ENCODE measurements at regions not wholly inside any gene's neighbourhood (a gene's known extent, or its start where the extent isn't known, plus 50 kb on each side); places are given as distances from the start of the nearest gene placed in this dataset.

DNA sequence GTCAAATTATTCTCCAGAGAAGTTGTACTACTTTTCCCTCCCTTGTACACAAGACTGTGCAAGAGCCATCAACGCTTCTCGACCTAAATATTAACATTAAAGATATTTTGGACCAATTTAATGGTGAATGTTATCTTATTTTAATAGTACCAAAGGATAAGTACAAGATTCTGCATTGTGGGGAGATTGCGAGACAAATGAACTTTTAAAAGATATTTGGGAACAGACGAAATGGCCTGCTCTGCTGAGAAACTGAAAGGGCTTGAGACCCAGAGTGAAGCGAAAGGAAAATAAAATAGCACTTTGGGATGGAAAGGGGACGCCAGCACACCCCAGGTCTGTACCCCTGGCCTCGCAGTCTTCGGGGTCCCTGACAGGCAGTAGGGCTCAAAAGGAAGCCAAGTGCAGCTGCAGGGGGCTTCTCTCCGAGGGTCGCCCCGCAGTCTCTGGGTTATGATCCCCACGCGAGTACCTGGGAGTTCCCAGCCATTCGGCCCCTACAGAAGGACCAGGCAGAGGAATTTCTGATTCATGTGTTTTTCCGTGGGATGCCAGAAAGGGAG lies 97.6 kb upstream of the VGLL3 start:
- H3K4me3 ChIP-seq (ENCODE audit: low read depth, low read length), result no peak overlapping the region

DNA sequence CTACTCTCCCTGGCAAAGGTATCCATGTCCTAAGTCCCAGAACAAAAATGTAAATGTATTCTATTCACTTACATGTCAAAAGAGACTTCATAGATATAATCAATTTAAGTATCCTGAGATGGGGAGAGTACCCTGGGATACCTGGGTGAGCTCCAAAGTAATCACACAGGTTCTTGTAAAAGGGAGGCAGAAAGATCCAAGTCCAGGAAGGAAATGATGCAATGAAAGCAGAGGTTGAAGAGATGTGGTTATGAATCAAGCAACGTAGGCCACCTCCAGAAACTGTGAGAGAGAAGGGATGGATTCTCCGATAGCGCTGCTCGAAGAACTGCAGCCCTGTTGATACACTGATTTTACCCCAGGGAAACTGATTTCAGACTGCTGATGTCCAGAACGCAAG lies 93.9 kb upstream of the VGLL3 start:
- no peak overlapping the region for H3K4me3 ChIP-seq (ENCODE audit: low read depth, low read length)
- peak; percentile 58 for DNase-seq (ENCODE audit: low read depth)
- TF ChIP-seq, protein P1, sequence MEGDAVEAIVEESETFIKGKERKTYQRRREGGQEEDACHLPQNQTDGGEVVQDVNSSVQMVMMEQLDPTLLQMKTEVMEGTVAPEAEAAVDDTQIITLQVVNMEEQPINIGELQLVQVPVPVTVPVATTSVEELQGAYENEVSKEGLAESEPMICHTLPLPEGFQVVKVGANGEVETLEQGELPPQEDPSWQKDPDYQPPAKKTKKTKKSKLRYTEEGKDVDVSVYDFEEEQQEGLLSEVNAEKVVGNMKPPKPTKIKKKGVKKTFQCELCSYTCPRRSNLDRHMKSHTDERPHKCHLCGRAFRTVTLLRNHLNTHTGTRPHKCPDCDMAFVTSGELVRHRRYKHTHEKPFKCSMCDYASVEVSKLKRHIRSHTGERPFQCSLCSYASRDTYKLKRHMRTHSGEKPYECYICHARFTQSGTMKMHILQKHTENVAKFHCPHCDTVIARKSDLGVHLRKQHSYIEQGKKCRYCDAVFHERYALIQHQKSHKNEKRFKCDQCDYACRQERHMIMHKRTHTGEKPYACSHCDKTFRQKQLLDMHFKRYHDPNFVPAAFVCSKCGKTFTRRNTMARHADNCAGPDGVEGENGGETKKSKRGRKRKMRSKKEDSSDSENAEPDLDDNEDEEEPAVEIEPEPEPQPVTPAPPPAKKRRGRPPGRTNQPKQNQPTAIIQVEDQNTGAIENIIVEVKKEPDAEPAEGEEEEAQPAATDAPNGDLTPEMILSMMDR (IDR thresholded peaks at IDR 0.05; ENCODE audit: control insufficient read depth, extremely low read depth, insufficient read depth), result no peak

More for the DNA sequence above, 97.6 kb upstream of the VGLL3 start:
- DNase-seq (ENCODE audit: low read depth), result no peak
- TF ChIP-seq, protein P1 (IDR thresholded peaks at IDR 0.05; ENCODE audit: control insufficient read depth, extremely low read depth, insufficient read depth), result no peak

DNA sequence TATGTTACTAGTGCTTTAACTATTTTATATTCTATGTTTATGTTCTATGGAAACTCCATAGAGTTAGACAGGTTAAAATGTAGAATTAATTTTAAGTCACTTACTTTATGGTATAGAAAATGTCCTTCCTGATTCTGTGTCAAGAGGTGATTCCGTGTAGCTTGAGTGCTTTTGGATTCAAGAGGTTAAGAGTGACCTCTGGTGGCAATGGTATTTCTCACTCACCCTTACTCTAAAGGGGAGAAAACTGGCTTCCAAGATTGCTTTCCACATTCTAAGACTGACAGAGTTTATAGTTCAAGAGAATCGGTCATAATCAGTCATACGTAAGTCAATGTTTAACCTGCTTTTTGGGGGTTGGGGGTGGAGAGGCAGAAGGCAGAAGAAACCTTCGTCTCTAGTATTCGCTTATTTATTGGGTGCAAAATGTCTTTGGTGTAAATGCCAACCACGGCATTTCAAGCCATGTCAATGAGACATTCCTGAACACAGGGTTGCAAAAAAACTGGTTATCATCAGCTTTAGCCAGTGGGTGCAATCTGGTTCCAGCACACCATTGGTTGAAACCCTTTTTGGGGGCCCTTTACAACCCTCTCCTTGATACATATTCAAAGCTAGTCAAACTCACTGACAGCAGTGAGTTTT lies 92.0 kb upstream of the VGLL3 start:
- no peak overlapping the region for H3K4me3 ChIP-seq (ENCODE audit: low read depth, low read length)
- TF ChIP-seq, protein P1 (IDR thresholded peaks at IDR 0.05; ENCODE audit: control insufficient read depth, extremely low read depth, insufficient read depth), result peak; percentile 76
- peak; percentile 49 for DNase-seq (ENCODE audit: low read depth)

DNA sequence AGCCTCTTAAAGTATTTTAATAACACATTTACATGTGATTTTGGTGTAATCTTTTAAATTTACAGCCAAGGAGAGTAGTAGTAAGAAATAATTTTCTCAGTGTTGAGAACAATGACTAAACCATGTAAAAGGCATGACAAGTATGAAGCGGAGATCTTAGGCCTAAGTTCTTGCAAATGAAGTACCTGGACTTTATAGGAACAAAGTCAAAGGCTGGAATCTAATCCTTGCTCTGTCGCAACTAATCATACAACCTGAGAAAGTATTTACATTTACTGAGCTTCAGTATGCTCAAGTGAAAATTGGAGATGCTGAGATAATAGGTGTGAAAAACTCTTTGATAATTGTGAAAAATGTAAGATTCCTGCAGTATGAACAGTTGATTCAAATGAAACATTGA lies 86.4 kb upstream of the VGLL3 start:
- DNase-seq (ENCODE audit: low read depth), result no peak
- H3K4me3 ChIP-seq (ENCODE audit: low read depth, low read length), result no peak overlapping the region
- TF ChIP-seq, protein P1 (IDR thresholded peaks at IDR 0.05; ENCODE audit: control insufficient read depth, extremely low read depth, insufficient read depth), result no peak

DNA sequence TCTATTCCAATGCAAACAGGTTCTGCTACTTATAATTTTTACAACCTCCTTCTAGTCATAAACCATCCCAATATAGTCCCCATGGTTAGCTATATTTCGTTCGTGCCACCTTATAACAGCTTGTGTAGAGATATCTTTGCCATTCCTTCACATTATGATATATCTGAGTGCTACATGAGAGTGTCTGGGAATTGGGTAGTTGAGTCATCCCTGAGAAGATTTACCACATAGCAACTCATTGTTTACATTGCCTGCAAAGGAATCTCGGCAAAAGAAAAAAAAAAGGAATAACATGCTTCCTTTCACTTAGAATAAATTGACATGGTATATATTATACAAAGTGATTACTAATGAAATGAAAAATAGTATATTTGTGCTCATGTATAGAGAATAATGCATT lies 86.0 kb upstream of the VGLL3 start:
- H3K4me3 ChIP-seq (ENCODE audit: low read depth, low read length), result no peak overlapping the region
- DNase-seq (ENCODE audit: low read depth), result peak; percentile 34
- TF ChIP-seq, protein P1 (IDR thresholded peaks at IDR 0.05; ENCODE audit: control insufficient read depth, extremely low read depth, insufficient read depth), result no peak

DNA sequence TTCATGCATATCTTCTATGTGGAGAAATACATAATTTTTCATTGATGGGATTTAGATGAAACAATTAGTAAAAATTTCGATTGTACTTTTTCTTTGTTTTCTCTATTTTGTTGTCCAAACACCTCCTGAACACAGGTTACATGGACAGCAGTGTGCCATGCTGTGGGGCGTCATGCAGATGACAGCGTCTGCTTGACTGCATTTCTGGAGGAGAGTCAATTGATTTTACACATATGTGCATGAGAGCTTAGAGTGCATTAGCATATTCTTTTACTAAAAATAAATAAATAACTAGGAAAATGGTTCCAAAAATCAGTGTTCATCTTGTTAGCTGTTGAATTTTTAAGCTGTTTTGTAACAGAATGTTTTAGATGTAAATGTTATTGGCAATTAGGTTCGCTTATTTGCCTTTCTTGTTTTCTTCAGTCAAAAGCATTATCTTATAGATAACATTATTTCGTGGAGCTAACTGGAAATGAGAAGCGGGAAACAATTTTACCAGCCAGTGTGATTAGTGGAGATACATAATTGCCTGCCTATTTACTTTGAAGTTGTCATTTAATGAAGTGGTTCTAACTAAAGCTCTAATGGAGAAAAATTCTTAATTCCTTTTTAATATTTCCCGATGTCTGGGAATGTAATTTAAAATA lies 82.7 kb upstream of the VGLL3 start:
- no peak overlapping the region for H3K4me3 ChIP-seq (ENCODE audit: low read depth, low read length)
- TF ChIP-seq, protein P1 (IDR thresholded peaks at IDR 0.05; ENCODE audit: control insufficient read depth, extremely low read depth, insufficient read depth), result no peak
- DNase-seq (ENCODE audit: low read depth), result no peak
